Thoracic aorta (tissue), 2 donors: ENCODE measurements at regions not wholly inside any gene's neighbourhood (a gene's known extent, or its start where the extent isn't known, plus 50 kb on each side); places are given as distances from the start of the nearest gene placed in this dataset.

Experiments used
- ATAC-seq: fragments of 150-250 bp; one replicate; pipeline ENCODE4 v1.8.0; 2017; ENCODE audit warnings: low read depth; ENCODE audit not compliant: insufficient number of reproducible peaks, low FRiP score
- DNase-seq: peaks from one replicate; pipeline ENCODE4 v3.0.0-alpha.2; 2020; ENCODE audit warnings: low spot score
- H3K27ac ChIP-seq, 2 donors: fragments of 200-600 bp; sonication (generic); 1 replicate in 1 of 2; 2 replicates in 1 of 2; pipeline ENCODE4 v1.5.1; 2016; ENCODE audit warnings: mild to moderate bottlenecking in 2 of 2, moderate library complexity in 2 of 2
- H3K27me3 ChIP-seq: fragments of 200-600 bp; sonication (generic); replicated peaks from 2 replicates; pipeline ENCODE4 v1.6.0; 2016; ENCODE audit warnings: mild to moderate bottlenecking; ENCODE audit not compliant: insufficient read depth
- H3K36me3 ChIP-seq: fragments of 200-600 bp; sonication (generic); one replicate; pipeline ENCODE4 v1.5.1; 2016
- H3K4me1 ChIP-seq, 2 donors: fragments of 200-600 bp; sonication (generic); 1 replicate in 1 of 2; 2 replicates in 1 of 2; pipeline versions ENCODE4 v1.5.1 to v1.6.0; 2016; ENCODE audit warnings: low read depth in 2 of 2, mild to moderate bottlenecking in 1 of 2; ENCODE audit not compliant: control insufficient read depth in 1 of 2
- H3K4me3 ChIP-seq: fragments of 200-600 bp; sonication (generic); 2 replicates; pipeline ENCODE4 v1.5.1; 2016; ENCODE audit warnings: mild to moderate bottlenecking
- H3K9me3 ChIP-seq: fragments of 200-600 bp; sonication (generic); 2 replicates; pipeline ENCODE4 v1.5.1; 2016
- CTCF ChIP-seq: fragments of 200-600 bp; sonication (generic); IDR thresholded peaks from one replicate; pipeline ENCODE4 v1.5.1; 2019; ENCODE audit warnings: antibody characterized with exemption

GRCh38 chr20:7710440-7710839, 229.8 kb downstream of the HAO1 start:
- no peak for TF ChIP-seq CTCF

GRCh38 chr20:7712661-7713060, 227.6 kb downstream of the HAO1 start:
- H3K27ac ChIP-seq, result no peak overlapping the region
- no peak for ATAC-seq
- TF ChIP-seq CTCF, result no peak
- H3K9me3 ChIP-seq, result no peaks in the 10 kb centered on the region
- DNase-seq, result no peak
- no peaks in the 10 kb centered on the region for H3K4me1 ChIP-seq
- H3K36me3 ChIP-seq, result no peaks in the 10 kb centered on the region
- no peaks in the 10 kb centered on the region for H3K27me3 ChIP-seq
- no peak overlapping the region for H3K4me3 ChIP-seq

More at GRCh38 chr20:7710440-7710839, 229.8 kb downstream of the HAO1 start:
- Histone ChIP-seq H3K27me3 (no peaks in the 10 kb centered on the region), H3K9me3 (no peaks in the 10 kb centered on the region), H3K36me3 (no peaks in the 10 kb centered on the region), H3K4me1 (no peaks in the 10 kb centered on the region), H3K4me3 (no peak overlapping the region), H3K27ac (no peak overlapping the region)
- DNase-seq, result no peak
- ATAC-seq, result no peak

- ATAC-seq, result no peak
Observed at GRCh38 chr20:7714549-7714948, 225.7 kb downstream of the HAO1 start.

GRCh38 chr20:7716286-7716972, 223.8 kb downstream of the HAO1 start:
- DNase-seq (no peak), ATAC-seq (no peak)
- Histone ChIP-seq H3K4me1 (no peaks in the 10 kb centered on the region), H3K4me3 (no peak overlapping the region), H3K36me3 (no peaks in the 10 kb centered on the region), H3K9me3 (no peaks in the 10 kb centered on the region), H3K27me3 (no peaks in the 10 kb centered on the region), H3K27ac (no peak overlapping the region)
- TF ChIP-seq CTCF, result no peak

More at GRCh38 chr20:7714549-7714948, 225.7 kb downstream of the HAO1 start:
- H3K27me3 ChIP-seq, result no peaks in the 10 kb centered on the region
- H3K36me3 ChIP-seq, result no peaks in the 10 kb centered on the region
- H3K9me3 ChIP-seq, result no peaks in the 10 kb centered on the region
- no peak for TF ChIP-seq CTCF
- H3K27ac ChIP-seq, result no peak overlapping the region
- no peaks in the 10 kb centered on the region for H3K4me1 ChIP-seq
- H3K4me3 ChIP-seq, result no peak overlapping the region
- no peak for DNase-seq

- Histone ChIP-seq H3K4me3 (no peak overlapping the region), H3K27me3 (no peaks in the 10 kb centered on the region), H3K4me1 (no peaks in the 10 kb centered on the region), H3K27ac (no peak overlapping the region), H3K36me3 (no peaks in the 10 kb centered on the region), H3K9me3 (no peaks in the 10 kb centered on the region)
- no peak for ATAC-seq
- no peak for TF ChIP-seq CTCF
- DNase-seq, result no peak
Observed at GRCh38 chr20:7722564-7722963, 217.7 kb downstream of the HAO1 start.
